ENCODE measurements at regions not wholly inside any gene's neighbourhood (a gene's known extent, or its start where the extent isn't known, plus 50 kb on each side); places are given as distances from the start of the nearest gene placed in this dataset.

DNA sequence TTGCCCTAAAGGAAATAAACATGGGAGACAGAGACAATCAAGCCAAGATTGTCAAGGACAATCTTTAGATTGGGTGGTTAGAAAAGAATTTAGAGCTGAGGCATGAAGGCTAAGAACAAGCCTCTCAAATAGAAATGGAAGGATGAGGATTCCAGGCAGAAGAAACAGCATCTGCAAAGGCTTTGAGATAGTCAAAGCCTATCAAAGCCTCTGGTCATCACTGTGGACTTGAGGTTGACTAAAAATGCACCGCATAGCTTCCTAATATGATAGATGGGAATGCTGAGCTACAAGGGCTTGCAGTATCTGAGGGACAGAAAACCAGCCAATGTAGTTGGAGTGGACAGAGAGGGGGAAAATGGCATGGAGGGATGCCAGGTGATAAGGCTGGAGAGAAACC lies 109.8 kb upstream of the FAM20A start:
- in situ Hi-C loops (cut with HindIII; ENCODE audit: low pct_unique_long_range_greater_than_20kb, low sequenced_read_pairs), result no loop called here
- intact Hi-C loops (cut with micrococcal nuclease; ENCODE audit: unreplicated experiment), result no loop called here
- TF ChIP-seq SIN3A (IDR thresholded peaks at IDR 0.05; ENCODE audit: borderline replicate concordance, insufficient read depth, low read depth, low read length) (no peak), TCF7L2 (IDR thresholded peaks at IDR 0.05; ENCODE audit: low read depth, low read length) (no peak), POLR2AphosphoS5 (IDR thresholded peaks at IDR 0.05; ENCODE audit: low read depth, low read length) (no peak)
- TF ChIP-seq, protein P1, sequence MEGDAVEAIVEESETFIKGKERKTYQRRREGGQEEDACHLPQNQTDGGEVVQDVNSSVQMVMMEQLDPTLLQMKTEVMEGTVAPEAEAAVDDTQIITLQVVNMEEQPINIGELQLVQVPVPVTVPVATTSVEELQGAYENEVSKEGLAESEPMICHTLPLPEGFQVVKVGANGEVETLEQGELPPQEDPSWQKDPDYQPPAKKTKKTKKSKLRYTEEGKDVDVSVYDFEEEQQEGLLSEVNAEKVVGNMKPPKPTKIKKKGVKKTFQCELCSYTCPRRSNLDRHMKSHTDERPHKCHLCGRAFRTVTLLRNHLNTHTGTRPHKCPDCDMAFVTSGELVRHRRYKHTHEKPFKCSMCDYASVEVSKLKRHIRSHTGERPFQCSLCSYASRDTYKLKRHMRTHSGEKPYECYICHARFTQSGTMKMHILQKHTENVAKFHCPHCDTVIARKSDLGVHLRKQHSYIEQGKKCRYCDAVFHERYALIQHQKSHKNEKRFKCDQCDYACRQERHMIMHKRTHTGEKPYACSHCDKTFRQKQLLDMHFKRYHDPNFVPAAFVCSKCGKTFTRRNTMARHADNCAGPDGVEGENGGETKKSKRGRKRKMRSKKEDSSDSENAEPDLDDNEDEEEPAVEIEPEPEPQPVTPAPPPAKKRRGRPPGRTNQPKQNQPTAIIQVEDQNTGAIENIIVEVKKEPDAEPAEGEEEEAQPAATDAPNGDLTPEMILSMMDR (IDR thresholded peaks at IDR 0.05), result no peak
- TF ChIP-seq, protein P2, sequence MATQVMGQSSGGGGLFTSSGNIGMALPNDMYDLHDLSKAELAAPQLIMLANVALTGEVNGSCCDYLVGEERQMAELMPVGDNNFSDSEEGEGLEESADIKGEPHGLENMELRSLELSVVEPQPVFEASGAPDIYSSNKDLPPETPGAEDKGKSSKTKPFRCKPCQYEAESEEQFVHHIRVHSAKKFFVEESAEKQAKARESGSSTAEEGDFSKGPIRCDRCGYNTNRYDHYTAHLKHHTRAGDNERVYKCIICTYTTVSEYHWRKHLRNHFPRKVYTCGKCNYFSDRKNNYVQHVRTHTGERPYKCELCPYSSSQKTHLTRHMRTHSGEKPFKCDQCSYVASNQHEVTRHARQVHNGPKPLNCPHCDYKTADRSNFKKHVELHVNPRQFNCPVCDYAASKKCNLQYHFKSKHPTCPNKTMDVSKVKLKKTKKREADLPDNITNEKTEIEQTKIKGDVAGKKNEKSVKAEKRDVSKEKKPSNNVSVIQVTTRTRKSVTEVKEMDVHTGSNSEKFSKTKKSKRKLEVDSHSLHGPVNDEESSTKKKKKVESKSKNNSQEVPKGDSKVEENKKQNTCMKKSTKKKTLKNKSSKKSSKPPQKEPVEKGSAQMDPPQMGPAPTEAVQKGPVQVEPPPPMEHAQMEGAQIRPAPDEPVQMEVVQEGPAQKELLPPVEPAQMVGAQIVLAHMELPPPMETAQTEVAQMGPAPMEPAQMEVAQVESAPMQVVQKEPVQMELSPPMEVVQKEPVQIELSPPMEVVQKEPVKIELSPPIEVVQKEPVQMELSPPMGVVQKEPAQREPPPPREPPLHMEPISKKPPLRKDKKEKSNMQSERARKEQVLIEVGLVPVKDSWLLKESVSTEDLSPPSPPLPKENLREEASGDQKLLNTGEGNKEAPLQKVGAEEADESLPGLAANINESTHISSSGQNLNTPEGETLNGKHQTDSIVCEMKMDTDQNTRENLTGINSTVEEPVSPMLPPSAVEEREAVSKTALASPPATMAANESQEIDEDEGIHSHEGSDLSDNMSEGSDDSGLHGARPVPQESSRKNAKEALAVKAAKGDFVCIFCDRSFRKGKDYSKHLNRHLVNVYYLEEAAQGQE (IDR thresholded peaks at IDR 0.05; ENCODE audit: insufficient read depth in 1 of 2, low read depth in 2 of 2, low read length in 1 of 2), result no peak
- Histone ChIP-seq H3K27ac (ENCODE audit: low read length) (no peak overlapping the region), H3K36me3 (ENCODE audit: control insufficient read depth, insufficient read depth, low read length) (no peaks in the 10 kb centered on the region), H3K9me3 (ENCODE audit: control insufficient read depth, insufficient read depth, low read depth, low read length) (no peaks in the 10 kb centered on the region), H3K4me3 (ENCODE audit: low read depth in 2 of 2, low read length in 2 of 2) (no peak overlapping the region), H3K27me3 (ENCODE audit: control insufficient read depth, insufficient read depth, low read length) (no peaks in the 10 kb centered on the region), H3K4me1 (ENCODE audit: control insufficient read depth, insufficient read depth, low read length) (no peaks in the 10 kb centered on the region)
- POLR2A ChIA-PET, result no interaction called here
- no TSS peak for BruUV-seq (replicated peaks)
- ATAC-seq (no peak), DNase-seq (ENCODE audit: low read depth, low spot score) (no peak)
- CTCF ChIA-PET, result no interaction called here

DNA sequence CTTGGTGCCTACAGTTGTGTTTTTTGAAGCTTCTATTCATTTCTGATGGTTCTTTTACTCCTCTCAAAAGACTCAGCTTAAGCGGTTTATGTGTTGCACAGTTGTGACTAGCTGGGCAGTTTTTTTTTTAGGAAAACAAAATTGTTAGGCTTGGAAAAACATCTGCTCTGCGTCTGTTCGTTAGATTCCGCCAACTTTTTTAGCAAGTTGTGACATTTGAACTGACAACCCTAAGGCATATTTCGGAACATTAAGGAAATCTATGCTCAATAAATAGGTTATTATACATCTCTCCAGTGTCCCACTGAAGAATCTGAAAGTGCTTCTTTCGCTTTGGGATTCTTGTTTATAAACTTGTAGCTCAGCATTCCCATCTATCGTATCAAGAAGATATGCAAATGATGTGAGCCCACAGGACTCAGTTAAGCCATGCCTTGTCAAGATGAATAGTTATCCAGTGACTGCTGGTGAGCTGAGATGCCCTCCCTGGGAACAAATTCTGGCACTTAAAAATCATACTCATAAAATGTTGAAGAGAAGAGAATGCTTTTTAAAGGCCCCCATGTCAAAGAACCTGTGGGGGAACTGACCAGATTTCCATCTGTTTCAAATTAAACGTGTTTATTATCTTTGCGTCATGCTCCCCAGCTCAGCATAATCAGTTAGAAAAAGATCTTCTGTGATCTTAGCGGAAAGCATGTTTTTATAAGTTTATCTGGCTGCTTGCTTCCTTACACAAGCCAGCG lies 109.0 kb upstream of the FAM20A start:
- Histone ChIP-seq H3K27me3 (ENCODE audit: control insufficient read depth, insufficient read depth, low read length) (no peaks in the 10 kb centered on the region), H3K36me3 (ENCODE audit: control insufficient read depth, insufficient read depth, low read length) (no peaks in the 10 kb centered on the region), H3K9me3 (ENCODE audit: control insufficient read depth, insufficient read depth, low read depth, low read length) (no peaks in the 10 kb centered on the region), H3K4me3 (ENCODE audit: low read depth in 2 of 2, low read length in 2 of 2) (no peak overlapping the region), H3K4me1 (ENCODE audit: control insufficient read depth, insufficient read depth, low read length) (no peaks in the 10 kb centered on the region), H3K27ac (ENCODE audit: low read length) (no peak overlapping the region)
- intact Hi-C loops (cut with micrococcal nuclease; ENCODE audit: unreplicated experiment), result no loop called here
- CTCF ChIA-PET, result no interaction called here
- TF ChIP-seq SIN3A (IDR thresholded peaks at IDR 0.05; ENCODE audit: borderline replicate concordance, insufficient read depth, low read depth, low read length), result no peak
- TF ChIP-seq, protein P1 (IDR thresholded peaks at IDR 0.05), result no peak
- TF ChIP-seq POLR2AphosphoS5 (IDR thresholded peaks at IDR 0.05; ENCODE audit: low read depth, low read length), result no peak
- no TSS peak for BruUV-seq (replicated peaks)
- ATAC-seq (no peak), DNase-seq (ENCODE audit: low read depth, low spot score) (no peak)
- POLR2A ChIA-PET, result no interaction called here
- in situ Hi-C loops (cut with HindIII; ENCODE audit: low pct_unique_long_range_greater_than_20kb, low sequenced_read_pairs), result no loop called here
